GM12872 (cell line): ENCODE measurements at regions not wholly inside any gene's neighbourhood (a gene's known extent, or its start where the extent isn't known, plus 50 kb on each side); places are given as distances from the start of the nearest gene placed in this dataset.

Experiments used
- TF ChIP-seq, protein P1 (sequence below): IDR thresholded peaks from 3 replicates; pipeline ENCODE4 v1.5.1; 2011; ENCODE audit warnings: low read depth, mild to moderate bottlenecking, low read length, moderate library complexity; ENCODE audit not compliant: insufficient read depth

GRCh38 chr2:6341588-6342129 is 524.0 kb downstream of the CMPK2 start:
- TF ChIP-seq, protein P1, sequence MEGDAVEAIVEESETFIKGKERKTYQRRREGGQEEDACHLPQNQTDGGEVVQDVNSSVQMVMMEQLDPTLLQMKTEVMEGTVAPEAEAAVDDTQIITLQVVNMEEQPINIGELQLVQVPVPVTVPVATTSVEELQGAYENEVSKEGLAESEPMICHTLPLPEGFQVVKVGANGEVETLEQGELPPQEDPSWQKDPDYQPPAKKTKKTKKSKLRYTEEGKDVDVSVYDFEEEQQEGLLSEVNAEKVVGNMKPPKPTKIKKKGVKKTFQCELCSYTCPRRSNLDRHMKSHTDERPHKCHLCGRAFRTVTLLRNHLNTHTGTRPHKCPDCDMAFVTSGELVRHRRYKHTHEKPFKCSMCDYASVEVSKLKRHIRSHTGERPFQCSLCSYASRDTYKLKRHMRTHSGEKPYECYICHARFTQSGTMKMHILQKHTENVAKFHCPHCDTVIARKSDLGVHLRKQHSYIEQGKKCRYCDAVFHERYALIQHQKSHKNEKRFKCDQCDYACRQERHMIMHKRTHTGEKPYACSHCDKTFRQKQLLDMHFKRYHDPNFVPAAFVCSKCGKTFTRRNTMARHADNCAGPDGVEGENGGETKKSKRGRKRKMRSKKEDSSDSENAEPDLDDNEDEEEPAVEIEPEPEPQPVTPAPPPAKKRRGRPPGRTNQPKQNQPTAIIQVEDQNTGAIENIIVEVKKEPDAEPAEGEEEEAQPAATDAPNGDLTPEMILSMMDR, result no peak

GRCh38 chr2:6342273-6342920 is 523.3 kb downstream of the CMPK2 start:
- TF ChIP-seq, protein P1, result no peak

- TF ChIP-seq, protein P1, result no peak
These were observed 522.6 kb downstream of the CMPK2 start for GRCh38 chr2:6343076-6343475.

GRCh38 chr2:6352247-6352646 is 513.5 kb downstream of the CMPK2 start:
- TF ChIP-seq, protein P1, result no peak

GRCh38 chr2:6352906-6353515 is 512.7 kb downstream of the CMPK2 start:
- TF ChIP-seq, protein P1, result 0 out of 3 replicates have a peak, but pooled peaks have one; percentile 14

DNA sequence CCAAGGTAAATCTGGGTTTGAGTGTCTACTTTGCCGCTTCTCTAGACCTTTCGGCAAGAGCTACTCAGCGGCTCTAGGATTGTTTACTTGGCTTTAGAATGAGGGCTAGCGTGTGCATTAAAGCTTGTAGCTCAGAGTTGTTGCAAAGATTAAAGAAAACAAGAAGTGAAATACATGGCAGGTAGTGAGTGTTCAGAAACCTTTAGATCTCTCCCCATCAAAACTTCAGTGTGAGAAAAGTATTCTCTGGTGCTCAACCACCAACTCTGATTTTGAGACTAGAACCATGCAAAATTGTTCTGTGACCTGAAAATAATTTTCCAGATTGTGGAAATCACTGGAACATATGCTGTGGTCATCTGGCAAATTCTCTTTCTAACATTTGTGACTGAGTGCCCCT is 512.0 kb downstream of the CMPK2 start:
- TF ChIP-seq, protein P1, result no peak

GRCh38 chr2:6354546-6354945 is 511.2 kb downstream of the CMPK2 start:
- TF ChIP-seq, protein P1, result no peak
